ENCODE measurements at regions not wholly inside any gene's neighbourhood (a gene's known extent, or its start where the extent isn't known, plus 50 kb on each side); places are given as distances from the start of the nearest gene placed in this dataset.
"Not testable (repeated sequence)": the region's sequence is repeated elsewhere in the genome, so short reads cannot be mapped to it uniquely, and the experiment has no call there.

- Mint-ChIP-seq H3K9me3 (ENCODE audit: low read depth) (no peaks in the 10 kb centered on the region), H3K4me3 (ENCODE audit: low read depth) (peak overlapping the region; percentile 52), H3K36me3 (ENCODE audit: insufficient read depth) (no peaks in the 10 kb centered on the region), H3K27me3 (no peaks in the 10 kb centered on the region), H3K27ac (peak overlapping the region; percentile 89), H3K4me1 (ENCODE audit: low read depth) (peaks cover 17% of the 10 kb centered on the region)
- DNase-seq (ENCODE audit: low spot score, unreplicated experiment): no peak
- TF ChIP-seq CTCF (IDR thresholded peaks at IDR 0.05; ENCODE audit: unreplicated experiment): no peak
Observed at GRCh38 chr5:25448190-25448621, 803.4 kb upstream of the CDH10 start.

- not testable (repeated sequence) for H3K9me3 Mint-ChIP-seq (ENCODE audit: low read depth); H3K27ac Mint-ChIP-seq; H3K36me3 Mint-ChIP-seq (ENCODE audit: insufficient read depth); H3K4me3 Mint-ChIP-seq (ENCODE audit: low read depth); DNase-seq (ENCODE audit: low spot score, unreplicated experiment); H3K27me3 Mint-ChIP-seq
- peaks cover 17% of the 10 kb centered on the region for H3K4me1 Mint-ChIP-seq (ENCODE audit: low read depth)
Observed at GRCh38 chr5:25446061-25446420, 801.3 kb upstream of the CDH10 start.

GRCh38 chr5:25445381-25446060 is 800.7 kb upstream of the CDH10 start:
- peaks cover 17% of the 10 kb centered on the region for H3K4me1 Mint-ChIP-seq (ENCODE audit: low read depth)
- H3K9me3 Mint-ChIP-seq (ENCODE audit: low read depth); H3K27me3 Mint-ChIP-seq; H3K4me3 Mint-ChIP-seq (ENCODE audit: low read depth); H3K27ac Mint-ChIP-seq; DNase-seq (ENCODE audit: low spot score, unreplicated experiment); H3K36me3 Mint-ChIP-seq (ENCODE audit: insufficient read depth): not testable (repeated sequence)

GRCh38 chr5:25444697-25445096 is 799.9 kb upstream of the CDH10 start:
- no peak overlapping the region for H3K4me3 Mint-ChIP-seq (ENCODE audit: low read depth)
- TF ChIP-seq CTCF (IDR thresholded peaks at IDR 0.05; ENCODE audit: unreplicated experiment): no peak
- H3K36me3 Mint-ChIP-seq (ENCODE audit: insufficient read depth): no peaks in the 10 kb centered on the region
- H3K9me3 Mint-ChIP-seq (ENCODE audit: low read depth): no peaks in the 10 kb centered on the region
- DNase-seq (ENCODE audit: low spot score, unreplicated experiment): no peak
- H3K27ac Mint-ChIP-seq: no peak overlapping the region
- H3K27me3 Mint-ChIP-seq: no peaks in the 10 kb centered on the region
- H3K4me1 Mint-ChIP-seq (ENCODE audit: low read depth): peaks cover 15% of the 10 kb centered on the region

- Mint-ChIP-seq H3K4me1 (ENCODE audit: low read depth) (peaks cover 4% of the 10 kb centered on the region), H3K27ac (no peak overlapping the region), H3K9me3 (ENCODE audit: low read depth) (no peaks in the 10 kb centered on the region), H3K27me3 (no peaks in the 10 kb centered on the region), H3K36me3 (ENCODE audit: insufficient read depth) (no peaks in the 10 kb centered on the region), H3K4me3 (ENCODE audit: low read depth) (no peak overlapping the region)
- DNase-seq (ENCODE audit: low spot score, unreplicated experiment): no peak
- no peak for TF ChIP-seq CTCF (IDR thresholded peaks at IDR 0.05; ENCODE audit: unreplicated experiment)
Observed at GRCh38 chr5:25441810-25442209, 797.0 kb upstream of the CDH10 start.

GRCh38 chr5:25439025-25439424 is 794.2 kb upstream of the CDH10 start:
- Mint-ChIP-seq H3K4me1 (ENCODE audit: low read depth) (no peaks in the 10 kb centered on the region), H3K27me3 (no peaks in the 10 kb centered on the region), H3K36me3 (ENCODE audit: insufficient read depth) (no peaks in the 10 kb centered on the region), H3K9me3 (ENCODE audit: low read depth) (no peaks in the 10 kb centered on the region), H3K4me3 (ENCODE audit: low read depth) (no peak overlapping the region), H3K27ac (no peak overlapping the region)
- no peak for TF ChIP-seq CTCF (IDR thresholded peaks at IDR 0.05; ENCODE audit: unreplicated experiment)
- DNase-seq (ENCODE audit: low spot score, unreplicated experiment): no peak

GRCh38 chr5:25438375-25438774 is 793.6 kb upstream of the CDH10 start:
- not testable (repeated sequence) for H3K9me3 Mint-ChIP-seq (ENCODE audit: low read depth); H3K27ac Mint-ChIP-seq; DNase-seq (ENCODE audit: low spot score, unreplicated experiment); H3K36me3 Mint-ChIP-seq (ENCODE audit: insufficient read depth); H3K27me3 Mint-ChIP-seq; H3K4me1 Mint-ChIP-seq (ENCODE audit: low read depth); H3K4me3 Mint-ChIP-seq (ENCODE audit: low read depth)
